ENCODE measurements at regions not wholly inside any gene's neighbourhood (a gene's known extent, or its start where the extent isn't known, plus 50 kb on each side); places are given as distances from the start of the nearest gene placed in this dataset.

DNA sequence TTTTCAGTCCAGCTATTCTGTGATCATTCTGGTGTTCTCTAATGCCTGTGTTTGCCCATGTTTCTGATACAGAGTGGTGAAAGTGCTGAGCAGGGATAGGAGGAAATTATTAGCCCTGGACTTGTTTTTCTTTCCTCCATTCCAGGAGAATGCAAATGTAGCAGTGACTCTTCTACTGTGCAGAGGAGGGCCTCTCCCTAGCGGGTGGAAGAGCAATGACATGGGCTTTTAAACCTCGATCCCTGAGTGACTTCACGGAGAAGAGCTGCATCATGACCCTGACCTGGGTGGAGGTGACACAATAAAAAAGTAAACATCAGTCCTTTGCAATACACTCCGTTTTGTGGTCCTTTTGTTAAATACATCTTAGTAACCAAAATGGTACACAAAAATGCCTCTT is 68.0 kb upstream of the NETO1 start:
- TF ChIP-seq SIN3A (IDR thresholded peaks at IDR 0.05; ENCODE audit: low read depth) = no peak
- no peak for TF ChIP-seq EZH2 (IDR thresholded peaks at IDR 0.05)
- TF ChIP-seq, protein P1, sequence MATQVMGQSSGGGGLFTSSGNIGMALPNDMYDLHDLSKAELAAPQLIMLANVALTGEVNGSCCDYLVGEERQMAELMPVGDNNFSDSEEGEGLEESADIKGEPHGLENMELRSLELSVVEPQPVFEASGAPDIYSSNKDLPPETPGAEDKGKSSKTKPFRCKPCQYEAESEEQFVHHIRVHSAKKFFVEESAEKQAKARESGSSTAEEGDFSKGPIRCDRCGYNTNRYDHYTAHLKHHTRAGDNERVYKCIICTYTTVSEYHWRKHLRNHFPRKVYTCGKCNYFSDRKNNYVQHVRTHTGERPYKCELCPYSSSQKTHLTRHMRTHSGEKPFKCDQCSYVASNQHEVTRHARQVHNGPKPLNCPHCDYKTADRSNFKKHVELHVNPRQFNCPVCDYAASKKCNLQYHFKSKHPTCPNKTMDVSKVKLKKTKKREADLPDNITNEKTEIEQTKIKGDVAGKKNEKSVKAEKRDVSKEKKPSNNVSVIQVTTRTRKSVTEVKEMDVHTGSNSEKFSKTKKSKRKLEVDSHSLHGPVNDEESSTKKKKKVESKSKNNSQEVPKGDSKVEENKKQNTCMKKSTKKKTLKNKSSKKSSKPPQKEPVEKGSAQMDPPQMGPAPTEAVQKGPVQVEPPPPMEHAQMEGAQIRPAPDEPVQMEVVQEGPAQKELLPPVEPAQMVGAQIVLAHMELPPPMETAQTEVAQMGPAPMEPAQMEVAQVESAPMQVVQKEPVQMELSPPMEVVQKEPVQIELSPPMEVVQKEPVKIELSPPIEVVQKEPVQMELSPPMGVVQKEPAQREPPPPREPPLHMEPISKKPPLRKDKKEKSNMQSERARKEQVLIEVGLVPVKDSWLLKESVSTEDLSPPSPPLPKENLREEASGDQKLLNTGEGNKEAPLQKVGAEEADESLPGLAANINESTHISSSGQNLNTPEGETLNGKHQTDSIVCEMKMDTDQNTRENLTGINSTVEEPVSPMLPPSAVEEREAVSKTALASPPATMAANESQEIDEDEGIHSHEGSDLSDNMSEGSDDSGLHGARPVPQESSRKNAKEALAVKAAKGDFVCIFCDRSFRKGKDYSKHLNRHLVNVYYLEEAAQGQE (IDR thresholded peaks at IDR 0.05; ENCODE audit: low read depth) = no peak
- TF ChIP-seq, protein P2, sequence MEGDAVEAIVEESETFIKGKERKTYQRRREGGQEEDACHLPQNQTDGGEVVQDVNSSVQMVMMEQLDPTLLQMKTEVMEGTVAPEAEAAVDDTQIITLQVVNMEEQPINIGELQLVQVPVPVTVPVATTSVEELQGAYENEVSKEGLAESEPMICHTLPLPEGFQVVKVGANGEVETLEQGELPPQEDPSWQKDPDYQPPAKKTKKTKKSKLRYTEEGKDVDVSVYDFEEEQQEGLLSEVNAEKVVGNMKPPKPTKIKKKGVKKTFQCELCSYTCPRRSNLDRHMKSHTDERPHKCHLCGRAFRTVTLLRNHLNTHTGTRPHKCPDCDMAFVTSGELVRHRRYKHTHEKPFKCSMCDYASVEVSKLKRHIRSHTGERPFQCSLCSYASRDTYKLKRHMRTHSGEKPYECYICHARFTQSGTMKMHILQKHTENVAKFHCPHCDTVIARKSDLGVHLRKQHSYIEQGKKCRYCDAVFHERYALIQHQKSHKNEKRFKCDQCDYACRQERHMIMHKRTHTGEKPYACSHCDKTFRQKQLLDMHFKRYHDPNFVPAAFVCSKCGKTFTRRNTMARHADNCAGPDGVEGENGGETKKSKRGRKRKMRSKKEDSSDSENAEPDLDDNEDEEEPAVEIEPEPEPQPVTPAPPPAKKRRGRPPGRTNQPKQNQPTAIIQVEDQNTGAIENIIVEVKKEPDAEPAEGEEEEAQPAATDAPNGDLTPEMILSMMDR (IDR thresholded peaks at IDR 0.05 in 2 of 3, conservative IDR thresholded peaks at IDR 0.05 in 1 of 3; ENCODE audit: borderline replicate concordance in 1 of 3, insufficient read depth in 1 of 3, low read depth in 2 of 3, low read length in 2 of 3) = no peak
- no peak for TF ChIP-seq CEBPB (IDR thresholded peaks at IDR 0.05; ENCODE audit: low read depth)
- TF ChIP-seq, protein P3, sequence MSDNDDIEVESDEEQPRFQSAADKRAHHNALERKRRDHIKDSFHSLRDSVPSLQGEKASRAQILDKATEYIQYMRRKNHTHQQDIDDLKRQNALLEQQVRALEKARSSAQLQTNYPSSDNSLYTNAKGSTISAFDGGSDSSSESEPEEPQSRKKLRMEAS (IDR thresholded peaks at IDR 0.05) = no peak
- TF ChIP-seq POLR2A (IDR thresholded peaks at IDR 0.05; ENCODE audit: borderline replicate concordance, extremely low read depth, insufficient read depth, insufficient read length) = no peak
- no peak for TF ChIP-seq POLR2AphosphoS5 (IDR thresholded peaks at IDR 0.05; ENCODE audit: low read depth, low read length)
- TF ChIP-seq FOSL1 (IDR thresholded peaks at IDR 0.05; ENCODE audit: low read depth) = no peak
- TF ChIP-seq EZH2phosphoT487 (IDR thresholded peaks at IDR 0.05; ENCODE audit: borderline replicate concordance) = no peak
- no peak for TF ChIP-seq RAD21 (IDR thresholded peaks at IDR 0.05; ENCODE audit: low read depth)
